ENCODE measurements at regions not wholly inside any gene's neighbourhood (a gene's known extent, or its start where the extent isn't known, plus 50 kb on each side); places are given as distances from the start of the nearest gene placed in this dataset.

GRCh38 chr9:92185096-92185495, 69.9 kb upstream of the SPTLC1 start:
- TF ChIP-seq POLR2A (IDR thresholded peaks at IDR 0.05; ENCODE audit: low read length) (no peak), GATA1 (IDR thresholded peaks at IDR 0.05; ENCODE audit: low read depth, low read length) (no peak)

All from erythroblast (primary cell).